Cardiac fibroblast (primary cell): ENCODE measurements at regions not wholly inside any gene's neighbourhood (a gene's known extent, or its start where the extent isn't known, plus 50 kb on each side); places are given as distances from the start of the nearest gene placed in this dataset.

Experiments used
- DNase-seq, 2 donors: peaks; one replicate each; pipeline versions ENCODE4 v3.0.0 to v3.0.0-alpha.2; 2010; ENCODE audit warnings: low read depth in 2 of 2
- H3K4me3 ChIP-seq, 2 donors: replicated peaks in 1 of 2; 1 replicate in 1 of 2; 2 replicates in 1 of 2; pipeline ENCODE4 v1.5.1; 2011; ENCODE audit warnings: low read depth in 2 of 2, low read length in 2 of 2, mild to moderate bottlenecking in 2 of 2, moderate library complexity in 1 of 2
- CTCF ChIP-seq: IDR thresholded peaks from one replicate; pipeline ENCODE4 v1.5.1; 2011; ENCODE audit warnings: low read depth, mild to moderate bottlenecking, low read length, inconsistent platforms

GRCh38 chr3:72444656-72445223 lies 403.5 kb downstream of the SHQ1 start:
- peak in 1 of 2 donors; percentile 14 for DNase-seq
- no peak for TF ChIP-seq CTCF
- H3K4me3 ChIP-seq: no peak overlapping the region

GRCh38 chr3:72442759-72443158 lies 405.5 kb downstream of the SHQ1 start:
- TF ChIP-seq CTCF: no peak

GRCh38 chr3:72441284-72441994 lies 406.8 kb downstream of the SHQ1 start:
- H3K4me3 ChIP-seq: no peak overlapping the region
- TF ChIP-seq CTCF: no peak
- peak; percentile 27 to 30 for DNase-seq

More at GRCh38 chr3:72442759-72443158, 405.5 kb downstream of the SHQ1 start:
- DNase-seq: no peak
- H3K4me3 ChIP-seq: no peak overlapping the region

- TF ChIP-seq CTCF: no peak
- H3K4me3 ChIP-seq: no peak overlapping the region
- no peak for DNase-seq
Observed at GRCh38 chr3:72440491-72440890, 407.8 kb downstream of the SHQ1 start.

- no peak for TF ChIP-seq CTCF
- H3K4me3 ChIP-seq: no peak overlapping the region
- no peak for DNase-seq
Observed at GRCh38 chr3:72439321-72440183, 408.7 kb downstream of the SHQ1 start.

- no peak for TF ChIP-seq CTCF
- no peak for DNase-seq
- no peak overlapping the region for H3K4me3 ChIP-seq
Observed at GRCh38 chr3:72437661-72438406, 410.4 kb downstream of the SHQ1 start.
